Transverse colon (tissue), 4 donors: ENCODE measurements at regions not wholly inside any gene's neighbourhood (a gene's known extent, or its start where the extent isn't known, plus 50 kb on each side); places are given as distances from the start of the nearest gene placed in this dataset.
A peak's percentile ranks its signal among the peaks of the same experiment; 100 is the strongest.

Experiments
- DNase-seq: peaks from one replicate; pipeline ENCODE4 v3.0.0-alpha.2; 2019
- H3K27ac ChIP-seq, 4 donors: fragments of 200-600 bp; sonication (generic); 2 replicates each; pipeline ENCODE4 v1.5.1; 2016 to 2018; ENCODE audit warnings: inconsistent platforms in 4 of 4
- H3K27me3 ChIP-seq: fragments of 200-600 bp; sonication (generic); 2 replicates; pipeline ENCODE4 v1.5.1; 2017; ENCODE audit warnings: inconsistent platforms
- H3K36me3 ChIP-seq, 4 donors: fragments of 200-600 bp; sonication (generic); 2 replicates each; pipeline ENCODE4 v1.5.1; 2017 to 2019; ENCODE audit warnings: inconsistent platforms in 4 of 4
- H3K4me1 ChIP-seq, 4 donors: fragments of 200-600 bp; sonication (generic); 2 replicates each; pipeline ENCODE4 v1.5.1; 2017 to 2020; ENCODE audit warnings: inconsistent platforms in 4 of 4
- H3K4me3 ChIP-seq, 4 donors: fragments of 200-600 bp; sonication (generic); 1 replicate in 1 of 4; 2 replicates in 3 of 4; pipeline versions ENCODE4 v1.5.1 to v1.6.1; 2017 to 2019; ENCODE audit warnings: inconsistent platforms in 4 of 4
- H3K9me3 ChIP-seq, 2 donors: fragments of 200-600 bp; sonication (generic); 2 replicates each; pipeline ENCODE4 v1.5.1; 2017 to 2019; ENCODE audit warnings: inconsistent platforms in 2 of 2
- EP300 ChIP-seq: sonication (generic); formaldehyde crosslinking; IDR thresholded peaks from one replicate; pipeline ENCODE4 v1.6.1; 2017; ENCODE audit warnings: antibody characterized with exemption, low read depth
- POLR2A ChIP-seq: fragments of 450-650 bp; IDR thresholded peaks from one replicate; pipeline ENCODE4 v1.6.1; 2016; ENCODE audit warnings: antibody characterized with exemption, mild to moderate bottlenecking, moderate library complexity
- POLR2AphosphoS5 ChIP-seq, 3 donors: sonication (generic); formaldehyde crosslinking; IDR thresholded peaks; one replicate each; pipeline ENCODE4 v1.6.1; 2016; ENCODE audit warnings: antibody characterized with exemption in 3 of 3
- WGBS, 2 donors: methylation state at CpG; one replicate each; pipeline ENCODE4 v1.1.5; 2018; ENCODE audit warnings: low coverage in 1 of 2; 5-methylcytosine and 5-hydroxymethylcytosine counted together
- in situ Hi-C, 4 donors: fragments of 200-750 bp; cut with MboI; loops; one replicate each; pipeline versions ENCODE4 v1.15.0 to v1.15.1; 2017; ENCODE audit warnings: low sequenced_read_pairs in 3 of 4, low pct_ligation_motif_present in 1 of 4, low pct_unique_long_range_greater_than_20kb in 1 of 4
- intact Hi-C: fragments of 100-400 bp; cut with DNase I; formaldehyde crosslinking; loops from one replicate; pipeline ENCODE4 v1.15.1; 2023; ENCODE audit warnings: low total_unique reads
- TF ChIP-seq, protein P1 (sequence below), 5 experiments: fragments of 200-600 bp in 3 of 5; fragments of 450-650 bp in 2 of 5; sonication (generic) in 3 of 5; IDR thresholded peaks; 1 replicate in 2 of 5; 2 replicates in 3 of 5; pipeline ENCODE4 v1.5.1; 2016 to 2017; ENCODE audit warnings: antibody characterized with exemption in 5 of 5, inconsistent platforms in 3 of 5, mild to moderate bottlenecking in 2 of 5, moderate library complexity in 1 of 5

DNA sequence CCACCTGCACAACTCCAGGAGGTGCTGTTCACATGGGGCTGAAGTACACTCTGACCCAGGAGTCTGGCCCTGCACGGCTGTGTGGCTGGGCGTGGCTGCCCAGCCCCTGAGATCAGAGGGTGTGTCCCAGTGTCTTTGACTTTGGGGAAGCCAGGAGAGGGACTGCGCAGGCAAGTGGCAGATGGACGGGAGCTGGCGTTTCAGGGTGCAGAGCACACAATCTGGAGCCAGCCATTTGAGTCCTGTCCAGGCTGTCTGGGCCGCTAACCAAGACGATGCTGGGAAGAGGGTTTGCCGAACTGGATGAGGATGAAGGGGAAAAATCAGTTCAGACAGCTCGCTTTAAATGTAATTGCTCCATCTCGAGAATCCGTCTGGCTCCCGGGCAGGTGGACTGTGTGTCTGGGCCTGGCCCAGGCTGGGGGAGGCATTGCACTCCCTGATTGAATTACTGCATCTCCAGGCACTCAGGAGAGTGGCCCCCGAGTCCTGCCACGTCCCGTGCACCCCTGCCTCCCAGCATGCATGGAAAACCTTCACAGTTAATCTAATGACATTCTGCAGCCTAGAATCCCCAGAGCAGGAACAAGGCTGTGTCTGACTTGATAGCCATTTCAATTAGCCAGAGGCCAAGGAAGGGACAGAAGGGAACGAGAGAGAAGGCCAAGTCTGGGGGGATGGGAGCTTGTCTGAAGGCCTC lies 120.8 kb upstream of the NANOS1 start:
- no peaks in the 10 kb centered on the region for H3K27me3 ChIP-seq
- no peaks in the 10 kb centered on the region for H3K9me3 ChIP-seq
- H3K4me1 ChIP-seq = no peaks in the 10 kb centered on the region
- WGBS, 2 donors = 55 to 82% methylated on average over 2 to 16 of the region's 16 CpGs
- H3K36me3 ChIP-seq = no peaks in the 10 kb centered on the region
- no peak overlapping the region for H3K27ac ChIP-seq
- H3K4me3 ChIP-seq = no peak overlapping the region
- intact Hi-C loops (no loop called here), in situ Hi-C loops (no loop called here)
- TF ChIP-seq POLR2AphosphoS5 (IDR thresholded peaks at IDR 0.05) (no peak), EP300 (no peak), POLR2A (no peak)
- TF ChIP-seq, protein P1, sequence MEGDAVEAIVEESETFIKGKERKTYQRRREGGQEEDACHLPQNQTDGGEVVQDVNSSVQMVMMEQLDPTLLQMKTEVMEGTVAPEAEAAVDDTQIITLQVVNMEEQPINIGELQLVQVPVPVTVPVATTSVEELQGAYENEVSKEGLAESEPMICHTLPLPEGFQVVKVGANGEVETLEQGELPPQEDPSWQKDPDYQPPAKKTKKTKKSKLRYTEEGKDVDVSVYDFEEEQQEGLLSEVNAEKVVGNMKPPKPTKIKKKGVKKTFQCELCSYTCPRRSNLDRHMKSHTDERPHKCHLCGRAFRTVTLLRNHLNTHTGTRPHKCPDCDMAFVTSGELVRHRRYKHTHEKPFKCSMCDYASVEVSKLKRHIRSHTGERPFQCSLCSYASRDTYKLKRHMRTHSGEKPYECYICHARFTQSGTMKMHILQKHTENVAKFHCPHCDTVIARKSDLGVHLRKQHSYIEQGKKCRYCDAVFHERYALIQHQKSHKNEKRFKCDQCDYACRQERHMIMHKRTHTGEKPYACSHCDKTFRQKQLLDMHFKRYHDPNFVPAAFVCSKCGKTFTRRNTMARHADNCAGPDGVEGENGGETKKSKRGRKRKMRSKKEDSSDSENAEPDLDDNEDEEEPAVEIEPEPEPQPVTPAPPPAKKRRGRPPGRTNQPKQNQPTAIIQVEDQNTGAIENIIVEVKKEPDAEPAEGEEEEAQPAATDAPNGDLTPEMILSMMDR (IDR thresholded peaks at IDR 0.05) = no peak
- DNase-seq = peak; percentile 56

DNA sequence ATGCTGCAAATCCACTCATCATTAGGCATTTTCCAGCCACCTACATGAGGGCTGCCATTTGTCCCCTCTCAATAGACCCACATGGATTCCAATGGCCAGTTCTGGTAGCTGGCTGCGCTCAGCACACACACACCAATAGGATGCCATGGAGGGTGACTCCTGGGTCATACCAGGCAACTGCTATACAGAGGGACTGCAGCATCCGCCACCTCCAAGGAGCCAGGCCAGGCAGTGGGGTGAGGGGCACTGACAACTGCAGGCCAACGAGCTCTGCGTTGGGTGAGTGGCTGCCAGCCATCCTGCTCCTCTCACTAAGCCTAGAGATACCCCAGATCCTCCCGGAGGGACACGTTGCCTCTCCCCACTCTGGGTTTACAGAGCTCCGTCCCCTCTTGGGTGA lies 118.8 kb upstream of the NANOS1 start:
- Histone ChIP-seq H3K27ac (no peak overlapping the region), H3K4me3 (no peak overlapping the region), H3K4me1 (no peaks in the 10 kb centered on the region), H3K36me3 (no peaks in the 10 kb centered on the region), H3K9me3 (no peaks in the 10 kb centered on the region), H3K27me3 (no peaks in the 10 kb centered on the region)
- TF ChIP-seq POLR2A (no peak), EP300 (no peak)
- intact Hi-C loops = no loop called here
- DNase-seq = no peak
- 80 to 82% methylated on average over 3 to 7 of the region's 7 CpGs for WGBS, 2 donors
- in situ Hi-C loops = no loop called here

DNA sequence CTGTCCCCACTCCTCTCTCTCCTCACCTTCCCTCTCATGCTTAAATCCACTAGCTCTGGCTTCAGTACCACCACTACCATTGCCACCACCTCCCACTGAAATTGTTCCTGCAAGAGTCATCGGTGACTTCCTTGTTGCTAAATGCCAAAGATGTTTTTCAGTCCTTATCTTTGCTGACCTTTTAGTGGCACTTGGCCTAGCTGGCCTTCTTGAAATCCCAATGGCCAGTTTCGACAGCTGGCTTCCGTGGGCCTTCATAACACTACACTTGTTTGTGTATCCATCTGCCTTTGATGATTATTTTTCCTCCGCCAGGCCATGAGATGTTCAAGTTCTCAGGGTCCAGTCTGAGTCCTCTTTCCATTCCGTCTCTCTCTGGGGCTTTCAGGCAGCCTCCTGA lies 118.2 kb upstream of the NANOS1 start:
- in situ Hi-C loops = no loop called here
- H3K4me1 ChIP-seq = no peaks in the 10 kb centered on the region
- H3K27me3 ChIP-seq = no peaks in the 10 kb centered on the region
- WGBS, 2 donors = 60 to 65% methylated on average over 4 to 5 of the region's 5 CpGs
- no peaks in the 10 kb centered on the region for H3K9me3 ChIP-seq
- no peak for DNase-seq
- TF ChIP-seq, protein P1 (IDR thresholded peaks at IDR 0.05) = no peak
- TF ChIP-seq EP300 (no peak), POLR2AphosphoS5 (IDR thresholded peaks at IDR 0.05) (no peak), POLR2A (no peak)
- intact Hi-C loops = no loop called here
- no peak overlapping the region for H3K4me3 ChIP-seq
- H3K36me3 ChIP-seq = no peaks in the 10 kb centered on the region
- H3K27ac ChIP-seq = no peak overlapping the region

DNA sequence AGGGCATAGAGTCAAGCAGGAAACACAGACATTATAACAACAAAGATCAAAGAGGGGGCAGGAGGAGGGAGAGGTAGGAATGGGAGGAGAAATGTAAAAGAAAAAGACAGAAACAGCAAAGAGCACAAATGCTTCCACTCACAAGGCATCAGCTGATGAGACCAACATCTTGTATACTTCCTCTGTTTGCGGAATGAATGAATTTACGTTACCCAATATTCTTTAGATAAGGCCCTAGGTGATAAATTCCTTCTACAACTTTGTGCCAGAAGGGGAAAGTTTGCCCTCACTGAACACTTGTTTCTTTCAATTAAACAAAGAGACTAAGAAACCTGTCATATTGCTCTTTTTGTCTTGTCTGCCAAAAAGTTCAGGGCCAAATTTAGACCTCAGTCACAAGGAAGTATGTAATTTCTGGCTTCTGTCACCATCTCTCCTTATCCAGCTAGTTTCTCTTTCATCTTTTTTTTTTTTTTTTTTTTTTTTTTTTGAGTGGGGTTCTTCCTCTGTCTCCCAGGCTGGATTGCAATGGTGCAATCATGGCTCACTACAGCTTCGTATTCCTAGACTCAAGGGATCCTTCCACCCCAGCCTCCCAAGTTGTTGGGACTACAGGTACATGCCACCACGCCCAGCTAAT lies 116.4 kb upstream of the NANOS1 start:
- in situ Hi-C loops (no loop called here), intact Hi-C loops (no loop called here)
- H3K4me1 ChIP-seq = no peaks in the 10 kb centered on the region
- DNase-seq = no peak
- no peaks in the 10 kb centered on the region for H3K9me3 ChIP-seq
- H3K4me3 ChIP-seq = no peak overlapping the region
- TF ChIP-seq POLR2AphosphoS5 (IDR thresholded peaks at IDR 0.05) = no peak
- no peak for TF ChIP-seq EP300
- TF ChIP-seq, protein P1 (IDR thresholded peaks at IDR 0.05) = no peak
- no peak for TF ChIP-seq POLR2A
- no peaks in the 10 kb centered on the region for H3K27me3 ChIP-seq
- H3K27ac ChIP-seq = no peak overlapping the region
- no peaks in the 10 kb centered on the region for H3K36me3 ChIP-seq
- WGBS, 2 donors = 74 to 90% methylated on average over 2 to 4 of the region's 4 CpGs
